GM12873 (cell line): ENCODE measurements at regions not wholly inside any gene's neighbourhood (a gene's known extent, or its start where the extent isn't known, plus 50 kb on each side); places are given as distances from the start of the nearest gene placed in this dataset.

ENCODE experiments used
- TF ChIP-seq, protein P1 (sequence below): IDR thresholded peaks from 2 replicates; pipeline ENCODE4 v1.5.1; 2012; ENCODE audit warnings: low read depth, mild to moderate bottlenecking, moderate library complexity, low read length, control low read depth; ENCODE audit not compliant: insufficient read depth; ENCODE audit errors: missing control alignments

DNA sequence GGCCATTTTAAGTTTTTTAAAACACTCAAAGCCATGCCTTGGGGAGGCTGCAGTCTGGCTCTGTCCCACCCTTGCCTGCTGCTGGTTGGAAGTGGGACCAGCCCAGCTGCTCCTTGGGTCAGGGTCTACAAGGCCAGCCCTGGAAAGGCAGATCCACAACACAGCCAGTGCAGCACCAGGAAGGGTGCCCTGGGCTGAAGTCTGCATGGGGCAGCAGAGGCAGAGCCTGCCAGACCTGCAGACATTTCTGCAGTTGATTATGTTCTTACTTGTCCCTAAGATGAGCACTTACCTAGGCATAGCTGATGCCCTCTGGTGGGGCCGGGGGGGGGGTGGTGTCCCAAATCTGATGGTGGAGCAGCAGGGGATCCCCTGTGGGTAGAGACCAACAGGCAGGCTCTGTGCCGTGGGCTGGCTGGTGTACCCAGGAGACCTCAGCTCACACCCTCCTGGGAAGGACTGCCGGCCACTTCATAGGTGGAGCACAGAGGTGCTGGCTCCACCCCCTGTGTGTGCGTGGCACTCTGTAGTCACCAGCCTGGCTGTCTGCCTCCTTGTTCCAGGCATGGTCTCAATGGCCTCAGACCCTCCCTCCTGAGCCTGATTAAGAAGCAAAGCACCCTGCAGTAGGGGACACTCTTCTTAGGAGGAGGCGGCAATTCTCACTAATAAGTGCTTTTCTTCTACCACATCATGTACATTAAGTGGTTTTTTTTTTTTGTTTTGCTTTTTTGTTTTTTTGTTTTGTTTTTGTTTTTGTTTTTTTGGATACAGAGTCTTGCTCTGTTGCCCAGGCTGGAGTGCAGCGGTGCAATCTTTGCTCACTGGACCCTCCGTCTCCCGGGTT is 97.4 kb upstream of the KLF13 start:
- TF ChIP-seq, protein P1, sequence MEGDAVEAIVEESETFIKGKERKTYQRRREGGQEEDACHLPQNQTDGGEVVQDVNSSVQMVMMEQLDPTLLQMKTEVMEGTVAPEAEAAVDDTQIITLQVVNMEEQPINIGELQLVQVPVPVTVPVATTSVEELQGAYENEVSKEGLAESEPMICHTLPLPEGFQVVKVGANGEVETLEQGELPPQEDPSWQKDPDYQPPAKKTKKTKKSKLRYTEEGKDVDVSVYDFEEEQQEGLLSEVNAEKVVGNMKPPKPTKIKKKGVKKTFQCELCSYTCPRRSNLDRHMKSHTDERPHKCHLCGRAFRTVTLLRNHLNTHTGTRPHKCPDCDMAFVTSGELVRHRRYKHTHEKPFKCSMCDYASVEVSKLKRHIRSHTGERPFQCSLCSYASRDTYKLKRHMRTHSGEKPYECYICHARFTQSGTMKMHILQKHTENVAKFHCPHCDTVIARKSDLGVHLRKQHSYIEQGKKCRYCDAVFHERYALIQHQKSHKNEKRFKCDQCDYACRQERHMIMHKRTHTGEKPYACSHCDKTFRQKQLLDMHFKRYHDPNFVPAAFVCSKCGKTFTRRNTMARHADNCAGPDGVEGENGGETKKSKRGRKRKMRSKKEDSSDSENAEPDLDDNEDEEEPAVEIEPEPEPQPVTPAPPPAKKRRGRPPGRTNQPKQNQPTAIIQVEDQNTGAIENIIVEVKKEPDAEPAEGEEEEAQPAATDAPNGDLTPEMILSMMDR, result peak; percentile 15

DNA sequence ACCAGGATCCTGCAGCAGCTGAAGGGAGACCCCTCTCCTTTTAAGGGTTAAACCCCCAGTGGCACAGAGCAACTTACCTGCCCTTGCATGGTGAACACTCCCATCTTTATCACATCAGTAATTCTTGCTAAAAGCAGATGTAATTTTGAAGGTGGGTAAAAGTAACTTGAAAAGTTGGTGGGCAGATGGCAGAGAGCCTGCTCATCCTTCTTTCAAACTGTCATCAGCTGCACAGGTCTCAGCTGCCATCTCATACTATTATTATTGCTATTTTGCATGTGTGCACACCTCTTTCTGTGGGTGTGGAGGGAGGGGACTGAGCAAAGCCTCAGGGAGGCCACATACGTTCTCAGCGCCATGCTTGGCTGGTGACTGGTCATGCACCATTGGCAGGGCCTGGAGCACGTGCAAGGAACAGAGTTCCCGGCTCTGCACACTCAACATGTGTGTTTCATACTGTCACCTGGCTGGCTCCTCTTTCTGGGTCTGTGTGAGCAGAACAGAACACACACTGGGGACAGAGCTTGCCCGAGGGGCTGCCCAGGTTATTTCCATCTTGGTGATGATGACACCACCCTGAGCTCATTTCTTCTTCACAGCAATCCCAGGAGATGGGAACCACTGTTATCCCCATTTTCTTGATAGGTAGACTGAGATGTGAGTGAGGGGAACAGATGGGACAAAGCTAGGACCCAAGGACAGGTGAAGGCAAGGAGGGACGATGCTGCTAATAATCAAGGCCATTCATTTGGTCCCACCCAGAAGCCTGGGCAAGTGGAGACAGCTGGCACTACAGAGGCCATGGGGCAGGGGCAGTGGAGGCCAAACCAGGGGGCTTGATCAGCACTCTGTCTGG is 95.8 kb upstream of the KLF13 start:
- TF ChIP-seq, protein P1, result no peak

DNA sequence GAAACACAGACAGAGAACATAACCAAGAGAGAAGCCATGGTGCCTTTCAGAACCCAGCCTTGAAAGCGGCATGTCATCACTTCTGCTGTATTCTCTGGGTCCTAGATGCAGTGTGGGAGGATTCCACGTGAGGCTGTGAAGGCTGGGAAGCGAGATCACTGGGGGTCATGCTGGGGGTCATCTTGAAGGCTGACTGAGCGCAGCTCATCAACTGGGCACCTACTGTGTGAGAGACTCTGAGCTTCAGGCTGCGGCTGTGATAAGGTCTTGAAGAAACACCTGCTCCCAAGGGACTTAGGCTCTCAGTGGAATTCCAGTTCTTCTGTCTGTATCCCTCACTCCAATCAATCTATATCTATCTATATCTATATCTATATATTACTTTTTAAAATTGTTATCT is 91.8 kb upstream of the KLF13 start:
- TF ChIP-seq, protein P1, result no peak

DNA sequence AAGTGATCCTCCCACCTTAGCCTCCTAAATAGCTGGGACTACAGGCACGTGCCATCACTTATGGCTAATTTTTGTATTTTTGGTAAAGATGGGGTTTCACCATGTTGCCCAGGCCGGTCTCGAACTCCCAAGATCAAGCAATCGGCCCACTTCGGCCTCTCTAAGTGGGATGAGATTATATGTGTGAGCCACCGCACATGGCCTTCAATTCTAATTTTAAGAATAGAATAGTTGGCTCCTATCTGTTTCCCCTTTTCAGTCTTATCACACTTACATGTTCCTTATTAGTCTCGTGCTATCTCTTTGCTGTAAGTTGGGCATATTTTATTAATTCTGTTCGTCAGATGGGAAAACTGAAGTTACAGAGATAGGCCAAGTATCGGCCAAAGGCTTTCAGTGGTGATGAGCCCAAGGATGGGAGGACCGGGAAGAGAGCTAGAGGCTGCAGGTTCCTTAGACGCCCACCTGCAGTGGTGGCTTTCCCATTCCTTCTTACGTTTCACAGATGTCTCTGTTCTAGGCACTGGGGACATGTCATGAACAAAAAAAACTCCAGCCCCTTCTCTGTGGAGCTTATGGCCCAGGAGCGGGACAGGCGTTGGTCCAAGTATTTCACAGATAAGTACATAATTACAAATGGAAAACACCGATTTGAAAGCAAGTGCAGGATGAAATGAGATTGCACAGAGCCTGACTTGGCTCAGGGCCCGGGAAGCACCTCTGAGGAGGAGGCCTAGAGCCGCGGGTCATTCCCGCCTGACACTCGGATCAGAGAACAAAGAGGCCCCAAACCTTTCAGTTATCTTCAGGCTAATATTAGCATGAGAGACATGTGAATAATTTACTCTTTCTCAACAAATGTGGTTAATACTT is 91.1 kb upstream of the KLF13 start:
- TF ChIP-seq, protein P1, result no peak

DNA sequence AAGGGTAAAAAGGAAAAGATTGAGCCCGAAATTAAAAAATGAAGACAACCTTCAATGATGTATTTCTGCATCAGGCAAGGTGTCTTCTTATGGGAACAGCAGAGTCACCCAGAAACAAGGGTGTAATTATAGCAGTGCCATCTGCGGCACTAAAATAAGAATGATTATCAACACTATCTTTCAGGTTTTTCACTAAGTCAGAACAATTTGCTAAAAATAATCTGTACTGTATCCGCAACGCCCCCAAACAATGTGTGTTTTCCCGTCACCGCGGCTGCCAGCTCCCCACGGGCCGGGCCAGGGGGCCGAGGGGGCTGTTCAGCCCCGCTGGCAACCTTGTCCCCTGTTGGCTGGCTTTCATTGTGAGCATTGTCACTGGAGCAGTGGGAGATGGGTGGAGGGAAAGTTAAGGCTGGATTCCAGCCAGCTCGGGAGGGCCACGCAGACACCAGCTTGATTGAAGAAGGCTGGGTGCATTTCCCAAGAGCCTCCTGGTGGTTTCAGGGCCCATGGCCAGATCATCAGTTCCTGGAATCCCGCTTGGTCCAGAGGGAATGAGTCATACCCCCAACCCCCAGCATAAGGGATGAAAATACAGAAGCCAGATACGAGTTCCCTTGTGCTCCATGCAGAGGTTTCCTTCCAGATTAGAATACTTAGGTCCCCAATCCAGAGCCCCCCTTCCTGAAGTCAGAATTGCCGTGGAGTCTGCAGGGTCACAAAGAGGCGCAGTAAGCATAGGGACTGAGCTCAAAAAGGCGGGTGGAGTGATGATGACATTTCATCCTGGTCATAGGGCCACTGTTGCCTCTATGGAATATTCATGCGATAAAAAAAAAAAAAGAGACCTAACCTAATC is 90.2 kb upstream of the KLF13 start:
- TF ChIP-seq, protein P1, result peak; percentile 23

DNA sequence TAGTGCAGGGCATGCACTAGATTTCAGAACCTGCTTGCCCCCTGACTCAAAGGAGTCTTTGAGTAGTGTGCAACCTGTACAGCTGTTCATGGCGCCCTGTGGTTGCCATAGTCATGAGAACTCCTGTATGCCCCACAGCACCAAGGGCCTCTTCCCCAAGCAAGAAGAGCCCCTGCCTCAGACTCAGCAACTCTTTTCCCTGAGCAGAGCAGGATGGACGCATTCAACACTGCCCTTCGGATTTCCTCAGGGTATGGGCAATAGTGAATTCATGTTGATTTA is 89.7 kb upstream of the KLF13 start:
- TF ChIP-seq, protein P1, result no peak
